A673 (cell line): ENCODE measurements at regions not wholly inside any gene's neighbourhood (a gene's known extent, or its start where the extent isn't known, plus 50 kb on each side); places are given as distances from the start of the nearest gene placed in this dataset.

ENCODE experiments used
- BruUV-seq: library from RNA; stranded (reverse); fragments of 400-500 nt; replicated peaks from 2 replicates; lab custom pipeline; 2021; lab: Mats Ljungman, UMichigan
- CTCF ChIA-PET: fragments of 300-600 bp; sonication (Branson Sonifier 250); formaldehyde crosslinking; loops from one replicate; lab custom pipeline; 2022; ENCODE audit warnings: antibody characterized with exemption; lab: Charles Lee
- POLR2A ChIA-PET: fragments of 300-600 bp; sonication (Branson Sonifier 250); formaldehyde crosslinking; loops from one replicate; lab custom pipeline; 2022; ENCODE audit warnings: antibody characterized with exemption; ENCODE audit not compliant: low non-redundant PET; lab: Charles Lee
- DNase-seq: peaks from one replicate; pipeline ENCODE4 v3.0.0-alpha.2; 2015; ENCODE audit warnings: low spot score
- H3K27ac ChIP-seq: fragments of 200-600 bp; sonication (generic); 2 replicates; pipeline ENCODE4 v1.5.1; 2016; ENCODE audit warnings: mixed run types, low read depth, mild to moderate bottlenecking, mixed read lengths, antibody characterized with exemption, low read length; ENCODE audit not compliant: poor library complexity, severe bottlenecking
- H3K27me3 ChIP-seq: fragments of 200-600 bp; sonication (generic); replicated peaks from 2 replicates; pipeline ENCODE4 v1.6.1; 2017; ENCODE audit warnings: mixed run types, low read depth, mild to moderate bottlenecking, mixed read lengths, antibody characterized with exemption, low read length; ENCODE audit not compliant: insufficient read depth, poor library complexity
- H3K36me3 ChIP-seq: fragments of 200-600 bp; sonication (generic); 2 replicates; pipeline ENCODE4 v1.6.1; 2016; ENCODE audit warnings: mixed run types, mild to moderate bottlenecking, mixed read lengths, antibody characterized with exemption, low read length; ENCODE audit not compliant: insufficient read depth, poor library complexity, severe bottlenecking
- H3K4me1 ChIP-seq: fragments of 200-600 bp; sonication (generic); 2 replicates; pipeline ENCODE4 v1.6.1; 2017; ENCODE audit warnings: mixed run types, mild to moderate bottlenecking, mixed read lengths, antibody characterized with exemption, low read length; ENCODE audit not compliant: insufficient read depth, poor library complexity, severe bottlenecking
- H3K4me3 ChIP-seq: fragments of 200-600 bp; sonication (generic); 2 replicates; pipeline ENCODE4 v1.5.1; 2016; ENCODE audit warnings: low read depth, mixed run types, mild to moderate bottlenecking, mixed read lengths, low read length; ENCODE audit not compliant: poor library complexity, severe bottlenecking
- H3K9me3 ChIP-seq: fragments of 200-600 bp; sonication (generic); 2 replicates; pipeline ENCODE4 v1.6.1; 2016; ENCODE audit warnings: mixed run types, low read depth, mild to moderate bottlenecking, mixed read lengths, antibody characterized with exemption, low read length; ENCODE audit not compliant: poor library complexity, severe bottlenecking
- EZH2 ChIP-seq: fragments of 200-600 bp; sonication (generic); IDR thresholded peaks from 2 replicates; pipeline ENCODE4 v1.6.1; 2017; ENCODE audit warnings: borderline replicate concordance, low read depth, mild to moderate bottlenecking, mixed read lengths, antibody characterized with exemption, low read length; ENCODE audit not compliant: poor library complexity, severe bottlenecking
- intact Hi-C: fragments of 100-400 bp; cut with micrococcal nuclease; formaldehyde crosslinking; loops from one replicate; pipeline ENCODE4 v1.10.0; 2022; ENCODE audit not compliant: unreplicated experiment
- TF ChIP-seq, protein P1 (sequence below): fragments of 300-800, 200-600 bp; sonication (generic); conservative IDR thresholded peaks from 2 replicates; pipeline ENCODE4 v1.5.1; 2017; ENCODE audit warnings: low read depth, mild to moderate bottlenecking, antibody characterized with exemption, low read length, moderate library complexity, mixed read lengths

DNA sequence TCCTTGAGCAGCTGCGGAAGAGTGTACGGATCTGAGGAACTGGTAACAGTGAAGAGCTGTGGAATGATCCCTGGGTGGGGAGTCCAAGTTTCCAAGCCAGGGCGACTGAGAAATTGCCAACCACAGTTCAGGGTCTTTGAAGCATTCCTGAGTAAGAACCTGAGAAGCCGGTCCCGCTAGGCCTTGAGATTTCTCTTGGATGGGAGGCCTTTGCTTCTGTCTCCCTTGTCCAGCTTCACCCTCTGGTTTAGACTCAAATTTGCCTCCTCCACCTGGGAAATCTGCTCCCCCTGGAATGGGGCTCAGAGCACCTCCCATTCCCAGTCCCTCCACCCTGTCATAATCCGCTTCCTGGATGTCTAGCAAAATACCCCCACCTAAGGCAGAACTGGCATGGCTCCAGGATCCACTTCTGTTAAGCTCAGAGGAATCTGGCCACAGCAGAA is 127.7 kb upstream of the DLG1 start:
- Histone ChIP-seq H3K27me3 (no peaks in the 10 kb centered on the region), H3K4me1 (peaks cover 43% of the 10 kb centered on the region), H3K27ac (no peak overlapping the region), H3K4me3 (no peak overlapping the region), H3K36me3 (no peaks in the 10 kb centered on the region), H3K9me3 (no peaks in the 10 kb centered on the region)
- intact Hi-C loops = no loop called here
- POLR2A ChIA-PET = interaction anchor here (0.7 kb wide), 1 partner anchor 18 kb away, joined by 8 read pairs; no protein-coding TSS in a partner anchor
- no peak for TF ChIP-seq EZH2
- TF ChIP-seq, protein P1, sequence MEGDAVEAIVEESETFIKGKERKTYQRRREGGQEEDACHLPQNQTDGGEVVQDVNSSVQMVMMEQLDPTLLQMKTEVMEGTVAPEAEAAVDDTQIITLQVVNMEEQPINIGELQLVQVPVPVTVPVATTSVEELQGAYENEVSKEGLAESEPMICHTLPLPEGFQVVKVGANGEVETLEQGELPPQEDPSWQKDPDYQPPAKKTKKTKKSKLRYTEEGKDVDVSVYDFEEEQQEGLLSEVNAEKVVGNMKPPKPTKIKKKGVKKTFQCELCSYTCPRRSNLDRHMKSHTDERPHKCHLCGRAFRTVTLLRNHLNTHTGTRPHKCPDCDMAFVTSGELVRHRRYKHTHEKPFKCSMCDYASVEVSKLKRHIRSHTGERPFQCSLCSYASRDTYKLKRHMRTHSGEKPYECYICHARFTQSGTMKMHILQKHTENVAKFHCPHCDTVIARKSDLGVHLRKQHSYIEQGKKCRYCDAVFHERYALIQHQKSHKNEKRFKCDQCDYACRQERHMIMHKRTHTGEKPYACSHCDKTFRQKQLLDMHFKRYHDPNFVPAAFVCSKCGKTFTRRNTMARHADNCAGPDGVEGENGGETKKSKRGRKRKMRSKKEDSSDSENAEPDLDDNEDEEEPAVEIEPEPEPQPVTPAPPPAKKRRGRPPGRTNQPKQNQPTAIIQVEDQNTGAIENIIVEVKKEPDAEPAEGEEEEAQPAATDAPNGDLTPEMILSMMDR = no peak
- DNase-seq = peak; percentile 27
- no TSS peak for BruUV-seq
- CTCF ChIA-PET = no interaction called here

DNA sequence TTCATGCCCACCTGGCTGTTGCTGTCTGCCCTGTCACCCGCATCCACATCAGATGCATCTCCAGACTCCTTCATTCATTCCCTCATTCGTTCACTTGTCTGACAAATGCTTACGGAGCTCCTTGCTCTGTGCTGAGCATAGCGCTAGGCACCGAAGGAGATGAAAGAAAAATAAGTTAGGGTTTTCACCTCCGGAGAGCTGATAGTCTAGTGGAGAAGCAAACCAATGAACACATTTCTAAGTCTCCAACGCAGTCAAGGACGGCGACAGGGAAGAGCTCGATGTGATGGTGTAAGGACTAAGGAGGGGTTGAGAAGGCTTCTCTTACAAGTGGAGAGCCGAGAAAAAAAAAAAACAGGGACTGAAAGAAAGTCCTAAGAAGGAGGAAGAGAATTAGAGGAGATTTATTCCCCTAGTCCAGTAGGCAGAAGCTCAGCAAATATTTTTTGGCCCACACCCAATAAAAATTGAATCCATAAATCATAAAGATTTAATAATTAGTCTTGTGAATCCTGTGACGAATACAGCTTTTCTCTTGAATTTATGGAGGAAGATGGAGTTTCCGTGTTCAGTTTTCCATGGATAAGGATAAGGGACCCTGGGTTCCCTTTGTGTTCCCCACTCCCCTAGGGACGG is 127.2 kb upstream of the DLG1 start:
- no peak overlapping the region for H3K4me3 ChIP-seq
- BruUV-seq = no TSS peak
- H3K36me3 ChIP-seq = no peaks in the 10 kb centered on the region
- intact Hi-C loops = no loop called here
- peaks cover 43% of the 10 kb centered on the region for H3K4me1 ChIP-seq
- H3K9me3 ChIP-seq = no peaks in the 10 kb centered on the region
- DNase-seq = no peak
- POLR2A ChIA-PET = no interaction called here
- H3K27me3 ChIP-seq = no peaks in the 10 kb centered on the region
- CTCF ChIA-PET = no interaction called here
- H3K27ac ChIP-seq = no peak overlapping the region
- TF ChIP-seq, protein P1 = no peak
- TF ChIP-seq EZH2 = no peak

DNA sequence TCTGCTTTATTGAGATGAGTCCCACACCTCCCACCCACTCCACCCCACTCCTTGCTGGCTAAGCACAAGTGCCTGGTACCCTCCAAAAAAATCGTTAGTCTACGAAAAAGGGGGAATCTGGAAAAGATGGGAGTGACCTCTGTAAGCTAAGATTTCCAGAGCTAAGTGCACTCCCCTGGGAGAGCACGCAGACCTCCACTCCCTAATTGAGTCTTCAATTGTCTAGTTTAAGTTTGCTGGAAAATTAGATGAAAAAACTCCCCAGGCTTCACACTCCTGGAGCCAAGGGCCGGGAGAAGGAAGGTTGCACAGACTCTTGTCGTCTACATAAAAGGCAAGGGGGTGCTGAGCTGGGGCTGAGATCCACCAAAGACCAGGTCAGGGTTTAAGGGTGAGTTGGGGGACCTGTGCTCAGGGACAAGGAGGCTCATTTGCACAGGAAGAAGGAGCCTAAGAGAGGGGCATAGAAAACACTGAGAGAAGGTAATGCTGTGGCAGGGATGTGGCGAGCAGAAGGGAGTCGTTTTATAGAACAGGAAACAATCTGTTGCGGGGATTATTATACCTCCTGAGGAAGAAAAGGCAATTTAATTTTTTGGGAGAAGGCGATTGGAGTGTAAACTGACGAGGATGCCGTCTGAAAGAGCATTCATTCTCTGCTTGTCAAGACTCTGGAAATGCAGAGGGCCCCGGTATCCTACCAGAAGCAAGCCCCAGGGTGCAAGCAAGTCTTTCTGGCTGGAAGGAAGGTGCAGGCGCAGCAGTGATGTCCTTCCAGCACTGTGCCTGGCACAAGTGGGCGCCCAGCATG is 126.5 kb upstream of the DLG1 start:
- ChIA-PET CTCF (interaction anchor here (0.6 kb wide), 2 partner anchors 58 to 164 kb away, joined by 3 to 8 read pairs; no protein-coding TSS in a partner anchor), POLR2A (no interaction called here)
- no peak overlapping the region for H3K4me3 ChIP-seq
- DNase-seq = peak; percentile 36
- H3K36me3 ChIP-seq = no peaks in the 10 kb centered on the region
- TF ChIP-seq, protein P1 = no peak
- TF ChIP-seq EZH2 = no peak
- intact Hi-C loops = no loop called here
- no peaks in the 10 kb centered on the region for H3K9me3 ChIP-seq
- no peaks in the 10 kb centered on the region for H3K27me3 ChIP-seq
- H3K27ac ChIP-seq = no peak overlapping the region
- H3K4me1 ChIP-seq = peaks cover 43% of the 10 kb centered on the region
- BruUV-seq = no TSS peak
